ENCODE measurements at regions not wholly inside any gene's neighbourhood (a gene's known extent, or its start where the extent isn't known, plus 50 kb on each side); places are given as distances from the start of the nearest gene placed in this dataset.

DNA sequence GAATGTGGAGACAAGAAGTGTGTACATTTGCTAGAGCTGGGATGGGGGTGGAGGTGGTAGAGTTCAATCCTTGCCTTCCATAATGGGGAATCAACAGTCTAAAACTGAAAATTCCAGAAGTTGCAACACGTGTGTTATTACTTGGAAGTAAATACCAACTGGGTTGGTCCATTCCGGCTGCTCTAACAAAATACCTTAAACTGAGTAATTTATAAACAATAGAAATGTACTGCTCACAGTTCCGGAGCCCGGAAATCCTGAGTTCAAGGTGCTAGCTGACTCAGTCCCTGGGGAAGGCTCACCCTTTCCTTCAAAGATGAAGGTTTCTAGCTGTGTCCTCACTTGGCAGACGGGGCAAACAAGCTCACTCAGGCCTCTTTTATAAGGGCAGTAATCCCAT, 59.0 kb downstream of the RIN2 start:
- H3K9me3 ChIP-seq (ENCODE audit: control insufficient read depth in 2 of 2, insufficient read depth in 1 of 2, low read length in 1 of 2) = no peaks in the 10 kb centered on the region
- no peak for DNase-seq (ENCODE audit: low read depth in 6 of 9, low spot score in 9 of 9)
- WGBS = 94% methylated on average over 5 of the region's 5 CpGs
- no peaks in the 10 kb centered on the region for H3K36me3 ChIP-seq (ENCODE audit: control insufficient read depth in 2 of 2, insufficient read depth in 2 of 2, low read length in 1 of 2)
- H3K27ac ChIP-seq (ENCODE audit: low read depth in 1 of 2, low read length in 1 of 2) = no peak overlapping the region
- H3K4me3 ChIP-seq (ENCODE audit: low read length in 2 of 2) = no peak overlapping the region
- peaks cover 0 to 2% of the 10 kb centered on the region in 2 donors for H3K27me3 ChIP-seq (ENCODE audit: control insufficient read depth in 2 of 2, insufficient read depth in 1 of 2, low read length in 1 of 2)
- no peaks in the 10 kb centered on the region for H3K4me1 ChIP-seq (ENCODE audit: control insufficient read depth in 2 of 2, insufficient read depth in 2 of 2, low read length in 2 of 2)

- Histone ChIP-seq H3K36me3 (ENCODE audit: control insufficient read depth in 2 of 2, insufficient read depth in 2 of 2, low read length in 1 of 2) (no peaks in the 10 kb centered on the region), H3K4me3 (ENCODE audit: low read length in 2 of 2) (no peak overlapping the region), H3K27me3 (ENCODE audit: control insufficient read depth in 2 of 2, insufficient read depth in 1 of 2, low read length in 1 of 2) (no peaks in the 10 kb centered on the region), H3K9me3 (ENCODE audit: control insufficient read depth in 2 of 2, insufficient read depth in 1 of 2, low read length in 1 of 2) (no peaks in the 10 kb centered on the region), H3K27ac (ENCODE audit: low read depth in 1 of 2, low read length in 1 of 2) (no peak overlapping the region), H3K4me1 (ENCODE audit: control insufficient read depth in 2 of 2, insufficient read depth in 2 of 2, low read length in 2 of 2) (no peaks in the 10 kb centered on the region)
- DNase-seq (ENCODE audit: low read depth in 6 of 9, low spot score in 9 of 9) = no peak
- WGBS = 96% methylated on average over 1 of the region's 1 CpG
Measured at GRCh38 chr20:19819149-19819548, 61.1 kb downstream of the RIN2 start.

DNA sequence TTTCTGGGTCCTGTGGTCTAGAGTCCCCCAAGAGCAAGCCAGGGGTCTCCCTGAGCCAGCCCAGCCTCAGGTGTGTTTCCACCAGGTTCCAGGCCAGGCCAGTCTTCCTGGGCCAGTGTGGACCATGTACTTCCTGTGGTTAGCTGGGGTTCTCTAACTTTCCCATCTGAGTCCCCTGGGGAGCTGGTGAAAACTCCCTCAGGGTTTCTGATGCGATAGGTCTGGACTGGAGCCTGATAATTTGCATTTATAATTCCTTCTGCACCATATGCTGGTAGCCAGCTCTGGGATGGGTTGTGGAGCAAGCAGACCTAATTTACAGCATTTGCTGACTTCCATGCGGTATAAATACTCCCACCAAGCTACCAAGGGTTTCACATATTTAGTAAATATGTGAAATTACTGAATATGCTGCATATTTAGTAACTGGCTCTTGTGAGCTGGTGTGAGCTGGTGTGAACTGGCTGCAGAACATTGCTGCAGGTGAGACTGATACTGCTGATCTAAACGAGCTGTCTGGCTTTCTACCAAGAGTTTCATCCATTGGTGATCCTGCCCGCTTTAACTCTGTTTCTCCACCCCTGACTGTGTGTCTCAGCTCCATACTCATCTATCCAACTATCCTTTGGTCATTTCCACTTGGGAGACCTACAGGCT, 62.6 kb downstream of the RIN2 start:
- Histone ChIP-seq H3K4me3 (ENCODE audit: low read length in 2 of 2) (no peak overlapping the region), H3K4me1 (ENCODE audit: control insufficient read depth in 2 of 2, insufficient read depth in 2 of 2, low read length in 2 of 2) (no peaks in the 10 kb centered on the region), H3K27me3 (ENCODE audit: control insufficient read depth in 2 of 2, insufficient read depth in 1 of 2, low read length in 1 of 2) (no peaks in the 10 kb centered on the region), H3K36me3 (ENCODE audit: control insufficient read depth in 2 of 2, insufficient read depth in 2 of 2, low read length in 1 of 2) (no peaks in the 10 kb centered on the region), H3K27ac (ENCODE audit: low read depth in 1 of 2, low read length in 1 of 2) (no peak overlapping the region), H3K9me3 (ENCODE audit: control insufficient read depth in 2 of 2, insufficient read depth in 1 of 2, low read length in 1 of 2) (no peaks in the 10 kb centered on the region)
- no peak for DNase-seq (ENCODE audit: low read depth in 6 of 9, low spot score in 9 of 9)
- 92% methylated on average over 4 of the region's 4 CpGs for WGBS

GRCh38 chr20:19821606-19822005, 63.5 kb downstream of the RIN2 start:
- Histone ChIP-seq H3K36me3 (ENCODE audit: control insufficient read depth in 2 of 2, insufficient read depth in 2 of 2, low read length in 1 of 2) (no peaks in the 10 kb centered on the region), H3K27ac (ENCODE audit: low read depth in 1 of 2, low read length in 1 of 2) (no peak overlapping the region), H3K9me3 (ENCODE audit: control insufficient read depth in 2 of 2, insufficient read depth in 1 of 2, low read length in 1 of 2) (no peaks in the 10 kb centered on the region), H3K4me1 (ENCODE audit: control insufficient read depth in 2 of 2, insufficient read depth in 2 of 2, low read length in 2 of 2) (no peaks in the 10 kb centered on the region), H3K27me3 (ENCODE audit: control insufficient read depth in 2 of 2, insufficient read depth in 1 of 2, low read length in 1 of 2) (no peaks in the 10 kb centered on the region), H3K4me3 (ENCODE audit: low read length in 2 of 2) (no peak overlapping the region)
- 94% methylated on average over 3 of the region's 3 CpGs for WGBS
- DNase-seq (ENCODE audit: low read depth in 6 of 9, low spot score in 9 of 9) = no peak

- 90% methylated on average over 5 of the region's 5 CpGs for WGBS
- no peak overlapping the region for H3K4me3 ChIP-seq (ENCODE audit: low read length in 2 of 2)
- no peak overlapping the region for H3K27ac ChIP-seq (ENCODE audit: low read depth in 1 of 2, low read length in 1 of 2)
Measured at GRCh38 chr20:19823216-19823615, 65.2 kb downstream of the RIN2 start.

DNA sequence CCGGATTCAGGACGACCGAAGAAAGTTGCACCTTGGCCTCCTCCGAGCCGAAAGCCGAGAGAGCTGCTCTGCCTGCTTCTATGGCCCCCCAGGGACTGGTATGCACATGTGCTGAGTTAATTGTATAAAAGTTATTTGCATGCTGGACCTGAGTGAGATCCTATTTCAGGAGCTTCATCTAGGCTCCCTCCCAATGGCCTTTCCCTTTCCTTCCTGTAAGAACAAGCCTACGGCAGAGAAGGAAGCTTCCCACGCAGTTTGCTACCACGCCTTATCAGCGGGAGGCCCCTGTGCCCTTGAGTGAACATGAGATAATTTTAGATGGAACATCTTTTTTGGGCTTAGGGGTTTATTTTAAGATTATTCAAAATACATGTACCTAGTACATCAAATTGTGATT, 65.9 kb downstream of the RIN2 start:
- Histone ChIP-seq H3K36me3 (ENCODE audit: control insufficient read depth in 2 of 2, insufficient read depth in 2 of 2, low read length in 1 of 2) (no peaks in the 10 kb centered on the region), H3K4me3 (ENCODE audit: low read length in 2 of 2) (no peak overlapping the region), H3K9me3 (ENCODE audit: control insufficient read depth in 2 of 2, insufficient read depth in 1 of 2, low read length in 1 of 2) (no peaks in the 10 kb centered on the region), H3K4me1 (ENCODE audit: control insufficient read depth in 2 of 2, insufficient read depth in 2 of 2, low read length in 2 of 2) (no peaks in the 10 kb centered on the region), H3K27ac (ENCODE audit: low read depth in 1 of 2, low read length in 1 of 2) (no peak overlapping the region), H3K27me3 (ENCODE audit: control insufficient read depth in 2 of 2, insufficient read depth in 1 of 2, low read length in 1 of 2) (no peaks in the 10 kb centered on the region)
- no peak for DNase-seq (ENCODE audit: low read depth in 6 of 9, low spot score in 9 of 9)
- 93% methylated on average over 10 of the region's 10 CpGs for WGBS

More at GRCh38 chr20:19823216-19823615, 65.2 kb downstream of the RIN2 start:
- no peaks in the 10 kb centered on the region for H3K27me3 ChIP-seq (ENCODE audit: control insufficient read depth in 2 of 2, insufficient read depth in 1 of 2, low read length in 1 of 2)
- H3K9me3 ChIP-seq (ENCODE audit: control insufficient read depth in 2 of 2, insufficient read depth in 1 of 2, low read length in 1 of 2) = no peaks in the 10 kb centered on the region
- no peaks in the 10 kb centered on the region for H3K36me3 ChIP-seq (ENCODE audit: control insufficient read depth in 2 of 2, insufficient read depth in 2 of 2, low read length in 1 of 2)
- H3K4me1 ChIP-seq (ENCODE audit: control insufficient read depth in 2 of 2, insufficient read depth in 2 of 2, low read length in 2 of 2) = no peaks in the 10 kb centered on the region
- no peak for DNase-seq (ENCODE audit: low read depth in 6 of 9, low spot score in 9 of 9)

GRCh38 chr20:19824861-19825260, 66.8 kb downstream of the RIN2 start:
- 95% methylated on average over 3 of the region's 3 CpGs for WGBS

GRCh38 chr20:19826179-19826914, 68.3 kb downstream of the RIN2 start:
- no peak for DNase-seq (ENCODE audit: low read depth in 6 of 9, low spot score in 9 of 9)
- Histone ChIP-seq H3K4me3 (ENCODE audit: low read length in 2 of 2) (no peak overlapping the region), H3K9me3 (ENCODE audit: control insufficient read depth in 2 of 2, insufficient read depth in 1 of 2, low read length in 1 of 2) (no peaks in the 10 kb centered on the region), H3K4me1 (ENCODE audit: control insufficient read depth in 2 of 2, insufficient read depth in 2 of 2, low read length in 2 of 2) (no peaks in the 10 kb centered on the region), H3K27ac (ENCODE audit: low read depth in 1 of 2, low read length in 1 of 2) (no peak overlapping the region), H3K27me3 (ENCODE audit: control insufficient read depth in 2 of 2, insufficient read depth in 1 of 2, low read length in 1 of 2) (no peaks in the 10 kb centered on the region), H3K36me3 (ENCODE audit: control insufficient read depth in 2 of 2, insufficient read depth in 2 of 2, low read length in 1 of 2) (no peaks in the 10 kb centered on the region)
- WGBS = 98% methylated on average over 3 of the region's 3 CpGs

More at GRCh38 chr20:19824861-19825260, 66.8 kb downstream of the RIN2 start:
- H3K4me3 ChIP-seq (ENCODE audit: low read length in 2 of 2) = no peak overlapping the region
- no peaks in the 10 kb centered on the region for H3K9me3 ChIP-seq (ENCODE audit: control insufficient read depth in 2 of 2, insufficient read depth in 1 of 2, low read length in 1 of 2)
- no peaks in the 10 kb centered on the region for H3K36me3 ChIP-seq (ENCODE audit: control insufficient read depth in 2 of 2, insufficient read depth in 2 of 2, low read length in 1 of 2)
- no peak for DNase-seq (ENCODE audit: low read depth in 6 of 9, low spot score in 9 of 9)
- no peak overlapping the region for H3K27ac ChIP-seq (ENCODE audit: low read depth in 1 of 2, low read length in 1 of 2)
- H3K27me3 ChIP-seq (ENCODE audit: control insufficient read depth in 2 of 2, insufficient read depth in 1 of 2, low read length in 1 of 2) = no peaks in the 10 kb centered on the region
- H3K4me1 ChIP-seq (ENCODE audit: control insufficient read depth in 2 of 2, insufficient read depth in 2 of 2, low read length in 2 of 2) = no peaks in the 10 kb centered on the region

GRCh38 chr20:19827818-19828217, 69.8 kb downstream of the RIN2 start:
- Histone ChIP-seq H3K4me3 (ENCODE audit: low read length in 2 of 2) (no peak overlapping the region), H3K27me3 (ENCODE audit: control insufficient read depth in 2 of 2, insufficient read depth in 1 of 2, low read length in 1 of 2) (no peaks in the 10 kb centered on the region), H3K4me1 (ENCODE audit: control insufficient read depth in 2 of 2, insufficient read depth in 2 of 2, low read length in 2 of 2) (peaks cover 0 to 3% of the 10 kb centered on the region in 2 donors), H3K36me3 (ENCODE audit: control insufficient read depth in 2 of 2, insufficient read depth in 2 of 2, low read length in 1 of 2) (no peaks in the 10 kb centered on the region), H3K27ac (ENCODE audit: low read depth in 1 of 2, low read length in 1 of 2) (no peak overlapping the region), H3K9me3 (ENCODE audit: control insufficient read depth in 2 of 2, insufficient read depth in 1 of 2, low read length in 1 of 2) (no peaks in the 10 kb centered on the region)
- DNase-seq (ENCODE audit: low read depth in 6 of 9, low spot score in 9 of 9) = no peak
- WGBS = 29% methylated on average over 1 of the region's 1 CpG

Data from thymus (tissue), 11 donors.